ENCODE measurements at regions not wholly inside any gene's neighbourhood (a gene's known extent, or its start where the extent isn't known, plus 50 kb on each side); places are given as distances from the start of the nearest gene placed in this dataset.

GRCh38 chr17:70795620-70796019, 626.3 kb downstream of the KCNJ2 start:
- Histone ChIP-seq H3K27me3 (ENCODE audit: control insufficient read depth in 4 of 4, insufficient read depth in 4 of 4, low read length in 3 of 4) (no peaks in the 10 kb centered on the region), H3K4me3 (ENCODE audit: low read depth in 1 of 3, low read length in 3 of 3) (no peak overlapping the region), H3K9ac (ENCODE audit: low read depth in 1 of 2, low read length in 2 of 2) (no peak overlapping the region), H3K4me1 (ENCODE audit: control insufficient read depth in 4 of 4, insufficient read depth in 4 of 4, low read length in 3 of 4) (no peaks in the 10 kb centered on the region), H3K36me3 (ENCODE audit: control insufficient read depth in 4 of 4, insufficient read depth in 3 of 4, low read depth in 1 of 4, low read length in 3 of 4) (no peaks in the 10 kb centered on the region), H3K9me3 (ENCODE audit: control insufficient read depth in 4 of 4, low read length in 3 of 4) (no peaks in the 10 kb centered on the region), H3K27ac (ENCODE audit: low read depth in 1 of 2, low read length in 2 of 2) (no peak overlapping the region)
- DNase-seq (ENCODE audit: low spot score) = no peak
- 85% methylated on average over 2 of the region's 2 CpGs for WGBS
- TF ChIP-seq RAD21 (IDR thresholded peaks at IDR 0.05) = no peak
- TF ChIP-seq NR2F2 (IDR thresholded peaks at IDR 0.05) = no peak
- no peak for TF ChIP-seq FOXA2 (IDR thresholded peaks at IDR 0.05)
- no peak for TF ChIP-seq YY1 (IDR thresholded peaks at IDR 0.05)
- no peak for TF ChIP-seq EGR1 (IDR thresholded peaks at IDR 0.05; ENCODE audit: low read depth in 2 of 2)
- no peak for TF ChIP-seq GABPA (IDR thresholded peaks at IDR 0.05 in 1 of 2, conservative IDR thresholded peaks at IDR 0.05 in 1 of 2)
- TF ChIP-seq SP1 (IDR thresholded peaks at IDR 0.05) = no peak
- no peak for TF ChIP-seq REST (IDR thresholded peaks at IDR 0.05)
- TF ChIP-seq JUND (IDR thresholded peaks at IDR 0.05) = no peak
- TF ChIP-seq ZBTB33 (IDR thresholded peaks at IDR 0.05) = no peak
- no peak for TF ChIP-seq HNF4A (conservative IDR thresholded peaks at IDR 0.05)
- no peak for TF ChIP-seq CTCF (IDR thresholded peaks at IDR 0.05; ENCODE audit: low read depth, low read length, missing input control)
- no peak for TF ChIP-seq HNF4G (IDR thresholded peaks at IDR 0.05)
- no peak for TF ChIP-seq RXRA (IDR thresholded peaks at IDR 0.05)
- no peak for TF ChIP-seq MAX (IDR thresholded peaks at IDR 0.05)
- TF ChIP-seq ATF3 (IDR thresholded peaks at IDR 0.05) = no peak
- TF ChIP-seq FOXA1 (IDR thresholded peaks at IDR 0.05) = no peak
- TF ChIP-seq TAF1 (conservative IDR thresholded peaks at IDR 0.05) = no peak

All from liver (tissue), 8 donors.